Mammary epithelial cell (primary cell): ENCODE measurements at regions not wholly inside any gene's neighbourhood (a gene's known extent, or its start where the extent isn't known, plus 50 kb on each side); places are given as distances from the start of the nearest gene placed in this dataset.

Source experiments
- CTCF ChIP-seq, 2 donors: IDR thresholded peaks in 1 of 2; conservative IDR thresholded peaks in 1 of 2; 2 replicates each; pipeline ENCODE4 v1.5.1; 2011 to 2012; ENCODE audit warnings: inconsistent platforms in 2 of 2, low read length in 2 of 2, mild to moderate bottlenecking in 2 of 2, control low read depth in 1 of 2, low read depth in 1 of 2; ENCODE audit not compliant: insufficient read depth in 1 of 2; ENCODE audit errors: extremely low read depth in 1 of 2
- EZH2 ChIP-seq: IDR thresholded peaks from 2 replicates; pipeline ENCODE4 v1.6.1; 2012; ENCODE audit warnings: low read length, inconsistent platforms, borderline replicate concordance

DNA sequence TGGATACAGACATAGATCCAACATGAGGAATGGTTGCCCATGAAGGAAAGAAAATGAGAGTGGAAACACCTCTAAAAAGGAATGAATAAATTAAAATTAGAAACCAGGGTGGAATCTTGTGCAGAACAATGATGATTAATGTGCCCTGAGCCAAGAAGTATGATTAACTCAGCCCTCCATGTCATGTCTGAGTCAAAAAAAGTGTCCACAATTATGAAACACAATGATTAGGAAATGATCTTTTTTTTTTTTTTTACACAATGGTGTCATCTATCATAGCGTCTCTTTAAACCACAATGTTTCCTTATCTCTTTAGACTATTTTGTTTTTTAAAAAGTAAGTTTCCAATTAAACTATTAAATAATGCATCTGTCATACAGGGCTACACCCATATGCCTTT is 78.9 kb upstream of the RAB4A start:
- TF ChIP-seq CTCF (conservative IDR thresholded peaks at IDR 0.05 in 1 of 2, IDR thresholded peaks at IDR 0.05 in 1 of 2; ENCODE audit: extremely low read depth in 1 of 2, insufficient read depth in 1 of 2, low read depth in 1 of 2, low read length in 2 of 2) (no peak), EZH2 (no peak)
